ENCODE measurements at regions not wholly inside any gene's neighbourhood (a gene's known extent, or its start where the extent isn't known, plus 50 kb on each side); places are given as distances from the start of the nearest gene placed in this dataset.

- Histone ChIP-seq H3K4me3 (ENCODE audit: low read length in 3 of 3) (no peak overlapping the region), H3K9ac (ENCODE audit: low read depth in 1 of 3, low read length in 3 of 3) (no peak overlapping the region), H3K27me3 (ENCODE audit: control insufficient read depth in 3 of 3, insufficient read depth in 3 of 3, low read length in 3 of 3) (no peaks in the 10 kb centered on the region), H3K36me3 (ENCODE audit: control insufficient read depth in 3 of 3, insufficient read depth in 3 of 3, low read length in 3 of 3) (no peaks in the 10 kb centered on the region), H3K27ac (ENCODE audit: low read depth, low read length) (no peak overlapping the region), H3K9me3 (ENCODE audit: control insufficient read depth in 3 of 3, low read length in 3 of 3) (no peaks in the 10 kb centered on the region), H3K4me1 (ENCODE audit: control insufficient read depth in 3 of 3, insufficient read depth in 3 of 3, low read length in 3 of 3) (peaks cover 0 to 6% (median 0%) of the 10 kb centered on the region in 3 donors)
Observed at GRCh38 chr2:217461674-217462073, 541.1 kb downstream of the TNS1 start.

GRCh38 chr2:217459680-217460405 lies 543.0 kb downstream of the TNS1 start:
- H3K9me3 ChIP-seq (ENCODE audit: control insufficient read depth in 3 of 3, low read length in 3 of 3): no peaks in the 10 kb centered on the region

GRCh38 chr2:217459016-217459415 lies 543.8 kb downstream of the TNS1 start:
- Histone ChIP-seq H3K4me1 (ENCODE audit: control insufficient read depth in 3 of 3, insufficient read depth in 3 of 3, low read length in 3 of 3) (no peaks in the 10 kb centered on the region), H3K9me3 (ENCODE audit: control insufficient read depth in 3 of 3, low read length in 3 of 3) (no peaks in the 10 kb centered on the region), H3K27ac (ENCODE audit: low read depth, low read length) (no peak overlapping the region), H3K4me3 (ENCODE audit: low read length in 3 of 3) (no peak overlapping the region), H3K9ac (ENCODE audit: low read depth in 1 of 3, low read length in 3 of 3) (no peak overlapping the region), H3K36me3 (ENCODE audit: control insufficient read depth in 3 of 3, insufficient read depth in 3 of 3, low read length in 3 of 3) (no peaks in the 10 kb centered on the region), H3K27me3 (ENCODE audit: control insufficient read depth in 3 of 3, insufficient read depth in 3 of 3, low read length in 3 of 3) (no peaks in the 10 kb centered on the region)

More at GRCh38 chr2:217459680-217460405, 543.0 kb downstream of the TNS1 start:
- Histone ChIP-seq H3K9ac (ENCODE audit: low read depth in 1 of 3, low read length in 3 of 3) (no peak overlapping the region), H3K27ac (ENCODE audit: low read depth, low read length) (no peak overlapping the region), H3K4me3 (ENCODE audit: low read length in 3 of 3) (no peak overlapping the region), H3K27me3 (ENCODE audit: control insufficient read depth in 3 of 3, insufficient read depth in 3 of 3, low read length in 3 of 3) (no peaks in the 10 kb centered on the region), H3K4me1 (ENCODE audit: control insufficient read depth in 3 of 3, insufficient read depth in 3 of 3, low read length in 3 of 3) (no peaks in the 10 kb centered on the region), H3K36me3 (ENCODE audit: control insufficient read depth in 3 of 3, insufficient read depth in 3 of 3, low read length in 3 of 3) (no peaks in the 10 kb centered on the region)

GRCh38 chr2:217456016-217456415 lies 546.8 kb downstream of the TNS1 start:
- H3K9me3 ChIP-seq (ENCODE audit: control insufficient read depth in 3 of 3, low read length in 3 of 3): no peaks in the 10 kb centered on the region
- no peak overlapping the region for H3K9ac ChIP-seq (ENCODE audit: low read depth in 1 of 3, low read length in 3 of 3)
- H3K36me3 ChIP-seq (ENCODE audit: control insufficient read depth in 3 of 3, insufficient read depth in 3 of 3, low read length in 3 of 3): no peaks in the 10 kb centered on the region
- H3K27me3 ChIP-seq (ENCODE audit: control insufficient read depth in 3 of 3, insufficient read depth in 3 of 3, low read length in 3 of 3): no peaks in the 10 kb centered on the region
- H3K4me1 ChIP-seq (ENCODE audit: control insufficient read depth in 3 of 3, insufficient read depth in 3 of 3, low read length in 3 of 3): no peaks in the 10 kb centered on the region
- H3K27ac ChIP-seq (ENCODE audit: low read depth, low read length): no peak overlapping the region
- no peak overlapping the region for H3K4me3 ChIP-seq (ENCODE audit: low read length in 3 of 3)

GRCh38 chr2:217452928-217453327 lies 549.9 kb downstream of the TNS1 start:
- Histone ChIP-seq H3K36me3 (ENCODE audit: control insufficient read depth in 3 of 3, insufficient read depth in 3 of 3, low read length in 3 of 3) (no peaks in the 10 kb centered on the region), H3K4me1 (ENCODE audit: control insufficient read depth in 3 of 3, insufficient read depth in 3 of 3, low read length in 3 of 3) (no peaks in the 10 kb centered on the region), H3K27me3 (ENCODE audit: control insufficient read depth in 3 of 3, insufficient read depth in 3 of 3, low read length in 3 of 3) (no peaks in the 10 kb centered on the region), H3K9ac (ENCODE audit: low read depth in 1 of 3, low read length in 3 of 3) (no peak overlapping the region), H3K27ac (ENCODE audit: low read depth, low read length) (no peak overlapping the region), H3K9me3 (ENCODE audit: control insufficient read depth in 3 of 3, low read length in 3 of 3) (no peaks in the 10 kb centered on the region), H3K4me3 (ENCODE audit: low read length in 3 of 3) (no peak overlapping the region)

GRCh38 chr2:217451666-217452065 lies 551.1 kb downstream of the TNS1 start:
- no peaks in the 10 kb centered on the region for H3K36me3 ChIP-seq (ENCODE audit: control insufficient read depth in 3 of 3, insufficient read depth in 3 of 3, low read length in 3 of 3)
- H3K27me3 ChIP-seq (ENCODE audit: control insufficient read depth in 3 of 3, insufficient read depth in 3 of 3, low read length in 3 of 3): no peaks in the 10 kb centered on the region
- H3K9me3 ChIP-seq (ENCODE audit: control insufficient read depth in 3 of 3, low read length in 3 of 3): no peaks in the 10 kb centered on the region
- H3K4me1 ChIP-seq (ENCODE audit: control insufficient read depth in 3 of 3, insufficient read depth in 3 of 3, low read length in 3 of 3): no peaks in the 10 kb centered on the region
- no peak overlapping the region for H3K4me3 ChIP-seq (ENCODE audit: low read length in 3 of 3)
- no peak overlapping the region for H3K9ac ChIP-seq (ENCODE audit: low read depth in 1 of 3, low read length in 3 of 3)
- H3K27ac ChIP-seq (ENCODE audit: low read depth, low read length): no peak overlapping the region

- H3K27me3 ChIP-seq (ENCODE audit: control insufficient read depth in 3 of 3, insufficient read depth in 3 of 3, low read length in 3 of 3): no peaks in the 10 kb centered on the region
- no peak overlapping the region for H3K4me3 ChIP-seq (ENCODE audit: low read length in 3 of 3)
- H3K9ac ChIP-seq (ENCODE audit: low read depth in 1 of 3, low read length in 3 of 3): no peak overlapping the region
- no peaks in the 10 kb centered on the region for H3K9me3 ChIP-seq (ENCODE audit: control insufficient read depth in 3 of 3, low read length in 3 of 3)
- H3K4me1 ChIP-seq (ENCODE audit: control insufficient read depth in 3 of 3, insufficient read depth in 3 of 3, low read length in 3 of 3): peaks cover 0 to 3% (median 0%) of the 10 kb centered on the region in 3 donors
- no peaks in the 10 kb centered on the region for H3K36me3 ChIP-seq (ENCODE audit: control insufficient read depth in 3 of 3, insufficient read depth in 3 of 3, low read length in 3 of 3)
- H3K27ac ChIP-seq (ENCODE audit: low read depth, low read length): no peak overlapping the region
Observed at GRCh38 chr2:217449444-217449843, 553.4 kb downstream of the TNS1 start.

GRCh38 chr2:217448860-217449259 lies 553.9 kb downstream of the TNS1 start:
- Histone ChIP-seq H3K4me3 (ENCODE audit: low read length in 3 of 3) (no peak overlapping the region), H3K9me3 (ENCODE audit: control insufficient read depth in 3 of 3, low read length in 3 of 3) (no peaks in the 10 kb centered on the region), H3K9ac (ENCODE audit: low read depth in 1 of 3, low read length in 3 of 3) (no peak overlapping the region), H3K27me3 (ENCODE audit: control insufficient read depth in 3 of 3, insufficient read depth in 3 of 3, low read length in 3 of 3) (no peaks in the 10 kb centered on the region), H3K27ac (ENCODE audit: low read depth, low read length) (no peak overlapping the region), H3K36me3 (ENCODE audit: control insufficient read depth in 3 of 3, insufficient read depth in 3 of 3, low read length in 3 of 3) (no peaks in the 10 kb centered on the region), H3K4me1 (ENCODE audit: control insufficient read depth in 3 of 3, insufficient read depth in 3 of 3, low read length in 3 of 3) (peaks cover 0 to 3% (median 0%) of the 10 kb centered on the region in 3 donors)

- Histone ChIP-seq H3K9me3 (ENCODE audit: control insufficient read depth in 3 of 3, low read length in 3 of 3) (no peaks in the 10 kb centered on the region), H3K4me3 (ENCODE audit: low read length in 3 of 3) (no peak overlapping the region), H3K27me3 (ENCODE audit: control insufficient read depth in 3 of 3, insufficient read depth in 3 of 3, low read length in 3 of 3) (no peaks in the 10 kb centered on the region), H3K4me1 (ENCODE audit: control insufficient read depth in 3 of 3, insufficient read depth in 3 of 3, low read length in 3 of 3) (peaks cover 0 to 3% (median 0%) of the 10 kb centered on the region in 3 donors), H3K9ac (ENCODE audit: low read depth in 1 of 3, low read length in 3 of 3) (no peak overlapping the region), H3K36me3 (ENCODE audit: control insufficient read depth in 3 of 3, insufficient read depth in 3 of 3, low read length in 3 of 3) (no peaks in the 10 kb centered on the region), H3K27ac (ENCODE audit: low read depth, low read length) (no peak overlapping the region)
Observed at GRCh38 chr2:217445723-217446122, 557.1 kb downstream of the TNS1 start.

GRCh38 chr2:217444932-217445331 lies 557.9 kb downstream of the TNS1 start:
- Histone ChIP-seq H3K9ac (ENCODE audit: low read depth in 1 of 3, low read length in 3 of 3) (no peak overlapping the region), H3K4me1 (ENCODE audit: control insufficient read depth in 3 of 3, insufficient read depth in 3 of 3, low read length in 3 of 3) (peaks cover 0 to 7% (median 2%) of the 10 kb centered on the region in 3 donors), H3K27ac (ENCODE audit: low read depth, low read length) (no peak overlapping the region), H3K36me3 (ENCODE audit: control insufficient read depth in 3 of 3, insufficient read depth in 3 of 3, low read length in 3 of 3) (no peaks in the 10 kb centered on the region), H3K4me3 (ENCODE audit: low read length in 3 of 3) (no peak overlapping the region), H3K9me3 (ENCODE audit: control insufficient read depth in 3 of 3, low read length in 3 of 3) (no peaks in the 10 kb centered on the region), H3K27me3 (ENCODE audit: control insufficient read depth in 3 of 3, insufficient read depth in 3 of 3, low read length in 3 of 3) (no peaks in the 10 kb centered on the region)
